ENCODE measurements at regions not wholly inside any gene's neighbourhood (a gene's known extent, or its start where the extent isn't known, plus 50 kb on each side); places are given as distances from the start of the nearest gene placed in this dataset.

- TF ChIP-seq CTCF (IDR thresholded peaks at IDR 0.05) (no peak), POLR2A (IDR thresholded peaks at IDR 0.05) (no peak)
These were observed 125.3 kb downstream of the ACTL8 start for GRCh38 chr1:17880449-17880848.
